Caco-2 (cell line): ENCODE measurements at regions not wholly inside any gene's neighbourhood (a gene's known extent, or its start where the extent isn't known, plus 50 kb on each side); places are given as distances from the start of the nearest gene placed in this dataset.

Experiments
- BruUV-seq: library from RNA; stranded (reverse); fragments of 400-500 nt; replicated peaks from 2 replicates; lab custom pipeline; 2021; lab: Mats Ljungman, UMichigan
- CTCF ChIA-PET: fragments of 300-600 bp; sonication (Branson Sonifier 250); formaldehyde crosslinking; loops from one replicate; lab custom pipeline; 2022; ENCODE audit warnings: antibody characterized with exemption; lab: Charles Lee
- POLR2A ChIA-PET: fragments of 300-600 bp; sonication (Branson Sonifier 250); formaldehyde crosslinking; loops from one replicate; lab custom pipeline; 2022; ENCODE audit warnings: antibody characterized with exemption; lab: Charles Lee
- DNase-seq, 2 experiments: peaks; one replicate each; pipeline versions ENCODE4 v3.0.0 to v3.0.0-alpha.2; 2020 to 2022
- H3K27me3 ChIP-seq: replicated peaks from 2 replicates; pipeline ENCODE4 v1.6.0; 2011; ENCODE audit warnings: low read length; ENCODE audit not compliant: control insufficient read depth, insufficient read depth
- H3K36me3 ChIP-seq: 2 replicates; pipeline ENCODE4 v1.5.1; 2011; ENCODE audit warnings: low read length; ENCODE audit not compliant: control insufficient read depth, insufficient read depth
- H3K4me1 ChIP-seq: fragments of 250-450 bp; sonication (Bioruptor Pico); 2 replicates; pipeline ENCODE4 v1.5.1; 2020; ENCODE audit warnings: mild to moderate bottlenecking
- H3K4me3 ChIP-seq: 2 replicates; pipeline ENCODE4 v1.5.1; 2011; ENCODE audit warnings: low read depth, mild to moderate bottlenecking, control low read depth, low read length
- H3K9me3 ChIP-seq: fragments of 250-450 bp; sonication (Bioruptor Pico); 2 replicates; pipeline ENCODE4 v1.5.1; 2020; ENCODE audit warnings: mild to moderate bottlenecking, moderate library complexity
- H3K27ac Mint-ChIP-seq: one replicate; pipeline ENCODE4 v1.8.0; 2022; ENCODE audit warnings: mixed read lengths; ENCODE audit not compliant: unreplicated experiment
- H3K27me3 Mint-ChIP-seq: one replicate; pipeline ENCODE4 v1.8.0; 2022; ENCODE audit warnings: mixed read lengths; ENCODE audit not compliant: insufficient read depth, unreplicated experiment
- H3K36me3 Mint-ChIP-seq: one replicate; pipeline ENCODE4 v1.8.0; 2022; ENCODE audit warnings: mild to moderate bottlenecking, mixed read lengths; ENCODE audit not compliant: insufficient read depth, unreplicated experiment
- H3K4me1 Mint-ChIP-seq: one replicate; pipeline ENCODE4 v1.8.0; 2022; ENCODE audit warnings: low read depth, mixed read lengths; ENCODE audit not compliant: unreplicated experiment
- H3K4me3 Mint-ChIP-seq: one replicate; pipeline ENCODE4 v1.8.0; 2022; ENCODE audit warnings: mild to moderate bottlenecking, moderate library complexity, mixed read lengths; ENCODE audit not compliant: unreplicated experiment
- H3K9me3 Mint-ChIP-seq: one replicate; pipeline ENCODE4 v1.8.0; 2022; ENCODE audit warnings: mixed read lengths; ENCODE audit not compliant: unreplicated experiment
- intact Hi-C: fragments of 100-400 bp; cut with micrococcal nuclease; formaldehyde crosslinking; loops from one replicate; pipeline ENCODE4 v1.10.0; 2022; ENCODE audit not compliant: unreplicated experiment
- TF ChIP-seq, protein P1 (sequence below), 2 experiments: fragments of 200-600 bp in 1 of 2; IDR thresholded peaks; 1 replicate in 1 of 2; 2 replicates in 1 of 2; pipeline versions ENCODE4 v1.5.1 to v1.8.0; 2011 to 2022; ENCODE audit warnings: antibody characterized with exemption in 1 of 2, control low read depth in 1 of 2, inconsistent platforms in 1 of 2, low read depth in 1 of 2, low read length in 1 of 2, mild to moderate bottlenecking in 1 of 2, moderate library complexity in 1 of 2; ENCODE audit not compliant: insufficient read depth in 1 of 2, severe bottlenecking in 1 of 2, unreplicated experiment in 1 of 2

- Mint-ChIP-seq H3K4me3 (no peak overlapping the region), H3K27me3 (peaks cover 9% of the 10 kb centered on the region), H3K36me3 (no peaks in the 10 kb centered on the region), H3K27ac (no peak overlapping the region), H3K4me1 (no peaks in the 10 kb centered on the region), H3K9me3 (no peaks in the 10 kb centered on the region)
- Histone ChIP-seq H3K36me3 (no peaks in the 10 kb centered on the region), H3K9me3 (no peaks in the 10 kb centered on the region), H3K27me3 (no peaks in the 10 kb centered on the region), H3K4me3 (no peak overlapping the region), H3K4me1 (no peaks in the 10 kb centered on the region)
- ChIA-PET CTCF (interaction anchor here (0.6 kb wide), 2 partner anchors 38 to 370 kb away, joined by 4 read pairs; no protein-coding TSS in a partner anchor), POLR2A (no interaction called here)
- intact Hi-C loops, result no loop called here
- no peak for DNase-seq
- TF ChIP-seq, protein P1, sequence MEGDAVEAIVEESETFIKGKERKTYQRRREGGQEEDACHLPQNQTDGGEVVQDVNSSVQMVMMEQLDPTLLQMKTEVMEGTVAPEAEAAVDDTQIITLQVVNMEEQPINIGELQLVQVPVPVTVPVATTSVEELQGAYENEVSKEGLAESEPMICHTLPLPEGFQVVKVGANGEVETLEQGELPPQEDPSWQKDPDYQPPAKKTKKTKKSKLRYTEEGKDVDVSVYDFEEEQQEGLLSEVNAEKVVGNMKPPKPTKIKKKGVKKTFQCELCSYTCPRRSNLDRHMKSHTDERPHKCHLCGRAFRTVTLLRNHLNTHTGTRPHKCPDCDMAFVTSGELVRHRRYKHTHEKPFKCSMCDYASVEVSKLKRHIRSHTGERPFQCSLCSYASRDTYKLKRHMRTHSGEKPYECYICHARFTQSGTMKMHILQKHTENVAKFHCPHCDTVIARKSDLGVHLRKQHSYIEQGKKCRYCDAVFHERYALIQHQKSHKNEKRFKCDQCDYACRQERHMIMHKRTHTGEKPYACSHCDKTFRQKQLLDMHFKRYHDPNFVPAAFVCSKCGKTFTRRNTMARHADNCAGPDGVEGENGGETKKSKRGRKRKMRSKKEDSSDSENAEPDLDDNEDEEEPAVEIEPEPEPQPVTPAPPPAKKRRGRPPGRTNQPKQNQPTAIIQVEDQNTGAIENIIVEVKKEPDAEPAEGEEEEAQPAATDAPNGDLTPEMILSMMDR (IDR thresholded peaks at IDR 0.05; ENCODE audit: insufficient read depth in 1 of 2, low read depth in 1 of 2, low read length in 1 of 2, severe bottlenecking in 1 of 2, unreplicated experiment in 1 of 2), result no peak
- BruUV-seq, result no TSS peak
These were observed 491.9 kb upstream of the CHAC2 start for GRCh38 chr2:53275743-53276142.

DNA sequence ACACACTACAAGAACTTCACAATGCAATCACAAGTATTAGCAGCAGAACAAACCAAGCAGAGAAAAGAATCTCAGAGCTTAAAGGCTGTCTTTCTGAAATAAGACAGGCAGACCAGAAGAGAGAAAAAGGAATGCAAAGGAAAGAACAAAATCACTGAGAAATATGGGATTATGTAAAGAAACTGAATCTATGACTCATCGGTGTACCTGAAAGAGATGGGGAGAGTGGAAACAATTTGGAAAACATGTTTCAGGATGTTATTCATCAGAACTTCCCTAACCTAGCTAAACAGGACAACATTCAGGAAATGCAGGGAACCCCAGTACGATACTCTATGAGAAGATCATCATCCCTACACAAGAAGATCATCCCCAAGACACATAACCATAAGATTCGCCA is 499.0 kb upstream of the CHAC2 start:
- no peaks in the 10 kb centered on the region for H3K27me3 ChIP-seq
- H3K27ac Mint-ChIP-seq, result no peak overlapping the region
- H3K9me3 ChIP-seq, result no peaks in the 10 kb centered on the region; the same call in 1 of the 2 replicates
- H3K4me3 ChIP-seq, result no peak overlapping the region
- no TSS peak for BruUV-seq
- H3K9me3 Mint-ChIP-seq, result no peaks in the 10 kb centered on the region
- no peaks in the 10 kb centered on the region for H3K4me1 Mint-ChIP-seq
- TF ChIP-seq, protein P1 (IDR thresholded peaks at IDR 0.05; ENCODE audit: insufficient read depth in 1 of 2, low read depth in 1 of 2, low read length in 1 of 2, severe bottlenecking in 1 of 2, unreplicated experiment in 1 of 2), result no peak
- no peak overlapping the region for H3K4me3 Mint-ChIP-seq
- H3K4me1 ChIP-seq, result no peaks in the 10 kb centered on the region
- H3K36me3 ChIP-seq, result no peaks in the 10 kb centered on the region
- intact Hi-C loops, result loop anchor here (5.0 kb wide), 1 partner anchor 251 kb away; no protein-coding TSS in a partner anchor
- CTCF ChIA-PET, result interaction anchor here (1.5 kb wide), 1 partner anchor 250 kb away, joined by 3 read pairs; no protein-coding TSS in a partner anchor
- DNase-seq, result no peak
- peaks cover 2% of the 10 kb centered on the region for H3K27me3 Mint-ChIP-seq
- POLR2A ChIA-PET, result no interaction called here
- H3K36me3 Mint-ChIP-seq, result no peaks in the 10 kb centered on the region

GRCh38 chr2:53268086-53268485 is 499.5 kb upstream of the CHAC2 start:
- H3K4me3 Mint-ChIP-seq, result no peak overlapping the region
- TF ChIP-seq, protein P1 (IDR thresholded peaks at IDR 0.05; ENCODE audit: insufficient read depth in 1 of 2, low read depth in 1 of 2, low read length in 1 of 2, severe bottlenecking in 1 of 2, unreplicated experiment in 1 of 2), result peak in 1 of 2 experiments; percentile 19
- intact Hi-C loops, result loop anchor here (5.0 kb wide), 1 partner anchor 251 kb away; no protein-coding TSS in a partner anchor
- H3K36me3 Mint-ChIP-seq, result no peaks in the 10 kb centered on the region
- CTCF ChIA-PET, result interaction anchor here (1.5 kb wide), 1 partner anchor 249 kb away, joined by 3 read pairs; no protein-coding TSS in a partner anchor
- no peak overlapping the region for H3K4me3 ChIP-seq
- no peaks in the 10 kb centered on the region for H3K4me1 ChIP-seq
- H3K27me3 Mint-ChIP-seq, result peaks cover under 1% of the 10 kb centered on the region
- H3K9me3 ChIP-seq, result no peaks in the 10 kb centered on the region; the same call in 1 of the 2 replicates
- H3K27ac Mint-ChIP-seq, result no peak overlapping the region
- peak in 1 of 2 experiments; percentile 6 for DNase-seq
- H3K36me3 ChIP-seq, result no peaks in the 10 kb centered on the region
- H3K4me1 Mint-ChIP-seq, result no peaks in the 10 kb centered on the region
- POLR2A ChIA-PET, result no interaction called here
- no TSS peak for BruUV-seq
- no peaks in the 10 kb centered on the region for H3K9me3 Mint-ChIP-seq
- no peaks in the 10 kb centered on the region for H3K27me3 ChIP-seq
